HEK293 (cell line): ENCODE measurements at regions not wholly inside any gene's neighbourhood (a gene's known extent, or its start where the extent isn't known, plus 50 kb on each side); places are given as distances from the start of the nearest gene placed in this dataset.

Source experiments
- CTCF ChIA-PET: fragments of 350-600 bp; formaldehyde crosslinking; extraction: SDS; loops from one replicate; lab custom pipeline; 2021; ENCODE audit warnings: antibody characterized with exemption; lab: Yijun Ruan, JAX
- POLR2A ChIA-PET: fragments of 300-600 bp; formaldehyde crosslinking; extraction: SDS; loops from one replicate; lab custom pipeline; 2020; ENCODE audit warnings: antibody characterized with exemption, inconsistent platforms; lab: Yijun Ruan, JAX
- H3K27ac ChIP-seq: fragments of 200-500 bp; sonication (Bioruptor generic); 2 replicates; pipeline ENCODE4 v1.5.1; 2014; ENCODE audit warnings: low read depth, low read length, control low read depth, inconsistent platforms; ENCODE audit errors: extremely low read depth
- H3K36me3 ChIP-seq, 2 experiments: fragments of 200-500 bp in 1 of 2; sonication (Bioruptor generic) in 1 of 2; 1 replicate in 1 of 2; 2 replicates in 1 of 2; pipeline ENCODE4 v1.5.1; 2014 to 2017; ENCODE audit warnings: inconsistent platforms in 2 of 2, low read length in 2 of 2; ENCODE audit not compliant: control insufficient read depth in 2 of 2, insufficient read depth in 1 of 2
- H3K4me1 ChIP-seq: fragments of 200-500 bp; sonication (Bioruptor generic); 2 replicates; pipeline ENCODE4 v1.5.1; 2014; ENCODE audit warnings: mild to moderate bottlenecking, low read length, inconsistent platforms; ENCODE audit not compliant: control insufficient read depth, insufficient read depth
- H3K4me3 ChIP-seq: 2 replicates; pipeline ENCODE4 v1.5.1; 2011; ENCODE audit warnings: low read depth, mild to moderate bottlenecking, control low read depth, low read length, moderate library complexity
- H3K9me3 ChIP-seq: fragments of 200-500 bp; sonication (Bioruptor generic); 2 replicates; pipeline ENCODE4 v1.5.1; 2014; ENCODE audit warnings: low read depth, low read length, inconsistent platforms; ENCODE audit not compliant: control insufficient read depth, insufficient read depth
- KLF10 ChIP-seq: fragments of 450-650 bp; IDR thresholded peaks from 2 replicates; pipeline ENCODE4 v1.5.1; 2018; ENCODE audit warnings: missing biosample characterization, mild to moderate bottlenecking, missing genetic modification characterization
- KLF7 ChIP-seq: fragments of 450-650 bp; formaldehyde crosslinking; IDR thresholded peaks from 2 replicates; pipeline ENCODE4 v1.5.1; 2016; ENCODE audit warnings: missing biosample characterization, missing genetic modification characterization, borderline replicate concordance
- SP3 ChIP-seq: fragments of 450-650 bp; formaldehyde crosslinking; IDR thresholded peaks from 2 replicates; pipeline ENCODE4 v1.5.1; 2016; ENCODE audit warnings: missing biosample characterization, missing genetic modification characterization
- ZBTB48 ChIP-seq: fragments of 450-650 bp; formaldehyde crosslinking; IDR thresholded peaks from 2 replicates; pipeline ENCODE4 v1.5.1; 2016; ENCODE audit warnings: missing biosample characterization, missing genetic modification characterization
- ZFP41 ChIP-seq: fragments of 450-650 bp; formaldehyde crosslinking; IDR thresholded peaks from 2 replicates; pipeline ENCODE4 v1.5.1; 2016; ENCODE audit warnings: missing biosample characterization, missing genetic modification characterization, borderline replicate concordance
- ZNF16 ChIP-seq: fragments of 450-650 bp; formaldehyde crosslinking; IDR thresholded peaks from 2 replicates; pipeline ENCODE4 v1.5.1; 2016; ENCODE audit warnings: low read depth, missing biosample characterization, missing genetic modification characterization
- ZNF518A ChIP-seq: fragments of 450-650 bp; formaldehyde crosslinking; conservative IDR thresholded peaks from 2 replicates; pipeline ENCODE4 v1.5.1; 2016; ENCODE audit warnings: low read depth, missing biosample characterization, missing genetic modification characterization
- ZNF549 ChIP-seq: fragments of 450-650 bp; IDR thresholded peaks from 2 replicates; pipeline ENCODE4 v1.5.1; 2018; ENCODE audit warnings: missing biosample characterization, missing genetic modification characterization, mild to moderate bottlenecking, inconsistent platforms, moderate library complexity
- ZNF558 ChIP-seq: fragments of 450-650 bp; formaldehyde crosslinking; IDR thresholded peaks from 2 replicates; pipeline ENCODE4 v1.5.1; 2016; ENCODE audit warnings: missing biosample characterization, missing genetic modification characterization
- ZSCAN23 ChIP-seq: fragments of 450-650 bp; formaldehyde crosslinking; IDR thresholded peaks from 2 replicates; pipeline ENCODE4 v1.5.1; 2016; ENCODE audit warnings: missing biosample characterization, missing genetic modification characterization
- TF ChIP-seq, protein P1 (sequence below): fragments of 450-650 bp; formaldehyde crosslinking; IDR thresholded peaks from 2 replicates; pipeline ENCODE4 v1.5.1; 2016; ENCODE audit warnings: missing biosample characterization, missing genetic modification characterization
- TF ChIP-seq, protein P2 (sequence below): fragments of 450-650 bp; formaldehyde crosslinking; IDR thresholded peaks from 2 replicates; pipeline ENCODE4 v1.5.1; 2017; ENCODE audit warnings: missing biosample characterization, missing genetic modification characterization

DNA sequence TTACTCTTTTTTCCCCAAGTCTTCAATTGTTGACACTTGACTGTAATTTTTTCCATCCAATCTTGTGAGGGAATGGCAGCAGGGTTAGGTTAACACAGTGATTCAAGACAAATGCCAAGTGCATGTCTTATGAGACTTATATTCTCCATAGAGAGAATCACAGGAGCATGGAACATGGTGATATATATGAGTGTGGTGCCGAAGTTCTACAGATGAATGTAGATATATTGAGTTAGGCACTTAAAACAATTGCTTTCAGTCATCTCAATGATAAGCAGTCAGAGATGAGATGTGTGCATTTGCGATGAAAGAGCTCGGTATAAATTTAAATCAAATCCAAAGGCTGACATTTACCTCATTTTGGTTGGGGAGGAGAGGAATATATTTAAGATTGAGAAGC, 211.2 kb downstream of the CDH10 start:
- Histone ChIP-seq H3K9me3 (no peaks in the 10 kb centered on the region), H3K27ac (no peak overlapping the region), H3K36me3 (no peaks in the 10 kb centered on the region)
- CTCF ChIA-PET: no interaction called here
- TF ChIP-seq KLF7 (tag by site-specific recombination): no peak
- TF ChIP-seq KLF10 (tag by site-specific recombination): no peak
- TF ChIP-seq ZNF518A (tag by site-specific recombination): no peak
- TF ChIP-seq ZNF558 (tag by site-specific recombination): no peak
- no peak for TF ChIP-seq ZNF16
- TF ChIP-seq ZNF549: no peak
- TF ChIP-seq ZSCAN23 (tag by site-specific recombination): no peak
- TF ChIP-seq, protein P1, sequence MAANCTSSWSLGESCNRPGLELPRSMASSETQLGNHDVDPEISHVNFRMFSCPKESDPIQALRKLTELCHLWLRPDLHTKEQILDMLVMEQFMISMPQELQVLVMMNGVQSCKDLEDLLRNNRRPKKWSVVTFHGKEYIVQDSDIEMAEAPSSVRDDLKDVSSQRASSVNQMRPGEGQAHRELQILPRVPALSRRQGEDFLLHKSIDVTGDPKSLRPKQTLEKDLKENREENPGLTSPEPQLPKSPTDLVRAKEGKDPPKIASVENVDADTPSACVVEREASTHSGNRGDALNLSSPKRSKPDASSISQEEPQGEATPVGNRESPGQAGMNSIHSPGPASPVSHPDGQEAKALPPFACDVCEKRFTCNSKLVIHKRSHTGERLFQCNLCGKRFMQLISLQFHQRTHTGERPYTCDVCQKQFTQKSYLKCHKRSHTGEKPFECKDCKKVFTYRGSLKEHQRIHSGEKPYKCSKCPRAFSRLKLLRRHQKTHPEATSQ: no peak
- no peak for TF ChIP-seq SP3 (tag by site-specific recombination)
- TF ChIP-seq ZBTB48: no peak
- TF ChIP-seq ZFP41 (tag by site-specific recombination): no peak
- TF ChIP-seq, protein P2, sequence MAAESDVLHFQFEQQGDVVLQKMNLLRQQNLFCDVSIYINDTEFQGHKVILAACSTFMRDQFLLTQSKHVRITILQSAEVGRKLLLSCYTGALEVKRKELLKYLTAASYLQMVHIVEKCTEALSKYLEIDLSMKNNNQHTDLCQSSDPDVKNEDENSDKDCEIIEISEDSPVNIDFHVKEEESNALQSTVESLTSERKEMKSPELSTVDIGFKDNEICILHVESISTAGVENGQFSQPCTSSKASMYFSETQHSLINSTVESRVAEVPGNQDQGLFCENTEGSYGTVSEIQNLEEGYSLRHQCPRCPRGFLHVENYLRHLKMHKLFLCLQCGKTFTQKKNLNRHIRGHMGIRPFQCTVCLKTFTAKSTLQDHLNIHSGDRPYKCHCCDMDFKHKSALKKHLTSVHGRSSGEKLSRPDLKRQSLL (tag by site-specific recombination): no peak
- TF ChIP-seq, all 188 proteins: peak for 0
- Histone ChIP-seq H3K4me3 (no peak overlapping the region), H3K4me1 (no peaks in the 10 kb centered on the region)
- POLR2A ChIA-PET: no interaction called here
